Superior temporal gyrus (tissue), 1 donor: ENCODE measurements at regions not wholly inside any gene's neighbourhood (a gene's known extent, or its start where the extent isn't known, plus 50 kb on each side); places are given as distances from the start of the nearest gene placed in this dataset.

Source experiments
- DNase-seq: peaks from one replicate; pipeline ENCODE4 v3.0.0-alpha.2; 2016; ENCODE audit errors: extremely low spot score

DNA sequence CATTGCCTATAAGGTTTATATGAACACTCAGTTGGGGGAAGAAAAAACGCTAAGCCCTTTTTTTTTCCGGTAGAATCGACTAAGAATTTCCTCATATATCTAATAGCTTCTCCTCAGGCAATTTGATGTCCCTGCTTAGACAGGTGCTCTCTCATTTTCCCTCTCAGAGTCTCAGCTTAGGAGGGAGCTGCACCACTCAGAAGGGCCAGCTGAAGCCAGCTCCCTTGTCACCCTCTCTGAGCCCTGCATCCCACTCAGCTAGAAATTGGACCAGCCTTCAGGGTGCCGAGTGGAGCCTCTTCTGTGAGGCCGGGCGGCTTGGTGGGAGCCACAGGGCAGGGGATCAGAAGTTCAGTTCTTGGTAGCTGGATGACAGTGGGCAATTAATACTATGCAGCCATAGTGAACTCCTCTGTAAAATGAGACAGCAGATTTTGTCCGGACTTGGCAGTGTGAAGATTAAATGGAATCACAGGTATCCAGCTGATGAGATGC, 368.5 kb downstream of the MAFB start:
- no peak for DNase-seq

DNA sequence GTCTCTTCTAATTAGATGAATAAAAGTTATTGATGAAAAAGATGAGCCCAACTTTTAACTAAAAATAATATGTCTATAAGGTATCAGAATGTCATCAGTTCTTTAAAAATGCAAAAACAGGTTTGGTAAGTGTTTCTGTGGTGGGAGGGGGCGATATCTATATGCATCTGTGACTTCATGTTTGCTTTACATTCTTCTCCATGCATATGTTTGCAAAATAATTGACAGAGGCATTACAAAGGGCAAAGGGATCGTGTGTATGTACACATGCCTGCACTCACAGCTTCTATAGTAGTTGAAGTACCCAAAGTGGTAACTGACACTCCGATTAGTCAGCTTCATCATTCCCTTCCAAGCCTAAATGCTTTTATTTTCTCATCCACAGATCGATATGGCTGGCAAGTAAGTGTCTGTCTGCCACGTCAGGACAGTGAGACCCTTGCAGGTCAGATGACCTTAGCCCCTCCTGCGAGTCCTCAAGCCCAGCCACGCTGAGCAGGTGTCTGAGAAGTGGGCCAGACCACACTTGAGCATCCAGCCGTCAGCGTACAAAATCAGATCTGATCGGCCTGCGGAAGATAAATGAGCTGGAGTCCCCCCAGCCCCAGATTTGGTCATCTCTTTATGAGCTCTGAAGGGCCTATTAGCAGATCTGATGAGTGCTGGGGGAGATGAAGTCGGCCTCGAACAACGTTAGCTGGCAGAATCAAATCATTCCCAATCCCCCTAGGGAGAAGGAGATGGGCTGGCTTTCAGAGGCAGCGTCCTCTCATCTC, 369.1 kb downstream of the MAFB start:
- no peak for DNase-seq

DNA sequence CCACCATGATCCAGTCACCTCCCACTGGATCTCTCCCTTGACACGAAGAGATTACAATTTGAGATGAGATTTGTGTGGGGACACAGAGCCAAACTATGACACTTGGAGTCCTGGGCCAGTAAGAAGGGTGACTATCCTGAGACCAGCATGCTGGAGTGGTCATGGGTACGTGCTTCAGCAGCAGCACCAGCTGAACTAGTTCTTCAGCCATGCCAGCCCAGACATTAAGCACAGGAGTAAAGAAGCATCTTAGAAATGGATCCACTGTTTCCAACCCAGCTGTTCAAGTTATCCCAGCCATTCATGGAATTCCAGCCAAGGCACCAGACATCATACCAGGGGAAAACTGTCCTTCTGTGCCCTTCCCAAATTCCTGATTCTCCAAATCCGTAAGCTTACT, 370.0 kb downstream of the MAFB start:
- no peak for DNase-seq

DNA sequence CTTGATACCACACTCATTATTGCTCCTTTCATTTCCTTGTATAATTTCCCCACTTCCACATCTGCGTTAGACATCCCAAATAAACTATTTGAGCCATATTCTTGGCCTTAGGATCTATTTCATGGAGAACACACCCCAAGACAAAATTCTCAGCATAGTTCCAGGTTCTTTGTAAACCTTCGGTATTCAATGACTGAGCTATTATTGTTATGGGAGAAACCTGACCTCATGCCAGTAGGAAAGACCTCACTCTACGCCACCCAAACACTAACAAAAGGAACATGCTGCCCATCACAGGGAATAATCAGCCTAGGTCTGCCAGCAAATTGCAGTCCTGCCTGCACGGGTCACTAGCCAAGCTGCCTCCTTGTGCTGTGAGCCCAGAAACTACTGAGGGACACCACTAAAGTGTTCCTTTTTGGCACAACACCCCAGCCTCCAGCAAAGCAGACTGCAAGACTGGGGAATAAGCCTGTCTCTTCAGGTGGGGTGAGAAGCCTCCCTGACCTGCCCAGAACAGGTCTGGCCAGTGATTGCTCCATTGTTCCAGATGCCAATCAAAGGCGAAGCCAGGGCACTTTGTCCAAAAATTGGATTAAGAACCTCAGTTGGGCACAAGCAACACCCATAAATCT, 371.8 kb downstream of the MAFB start:
- DNase-seq = no peak

DNA sequence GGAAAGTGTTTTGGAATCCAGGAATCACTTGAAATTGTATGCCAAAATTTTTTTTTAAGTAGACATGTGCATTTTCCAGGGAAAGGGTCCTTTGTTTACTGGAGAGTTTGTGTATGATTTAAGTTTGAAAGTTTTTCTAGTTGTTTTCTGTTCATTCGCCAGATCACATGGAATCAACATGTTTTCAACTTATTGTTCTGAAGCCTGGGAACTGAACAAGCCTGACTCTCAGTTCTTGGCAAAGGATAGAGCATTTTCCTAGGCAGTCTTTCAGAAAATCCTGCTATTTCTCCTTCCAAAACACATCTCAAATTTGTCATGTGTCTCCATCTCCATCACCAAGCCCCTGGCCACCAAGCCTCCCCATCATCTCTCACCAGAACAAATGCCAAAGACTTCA, 374.8 kb downstream of the MAFB start:
- peak; percentile 25 for DNase-seq

DNA sequence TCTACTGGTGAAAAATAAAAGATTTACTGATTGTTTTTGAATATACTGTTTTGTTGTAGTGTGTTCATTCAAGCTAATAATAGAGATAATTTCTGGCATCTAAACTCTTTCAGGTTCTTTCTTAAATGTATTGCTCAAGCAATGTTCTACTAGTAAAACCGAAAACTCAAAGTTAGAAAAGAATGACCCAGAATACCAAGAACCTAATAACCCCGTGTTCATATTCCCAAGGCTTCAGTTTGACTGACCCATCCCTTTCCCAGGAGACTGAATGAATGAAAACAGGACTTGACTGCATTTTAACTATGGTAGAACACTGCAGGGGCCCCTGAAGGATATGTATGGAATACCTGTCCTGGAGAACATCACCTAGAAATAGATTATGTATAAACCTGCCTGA, 375.3 kb downstream of the MAFB start:
- no peak for DNase-seq

DNA sequence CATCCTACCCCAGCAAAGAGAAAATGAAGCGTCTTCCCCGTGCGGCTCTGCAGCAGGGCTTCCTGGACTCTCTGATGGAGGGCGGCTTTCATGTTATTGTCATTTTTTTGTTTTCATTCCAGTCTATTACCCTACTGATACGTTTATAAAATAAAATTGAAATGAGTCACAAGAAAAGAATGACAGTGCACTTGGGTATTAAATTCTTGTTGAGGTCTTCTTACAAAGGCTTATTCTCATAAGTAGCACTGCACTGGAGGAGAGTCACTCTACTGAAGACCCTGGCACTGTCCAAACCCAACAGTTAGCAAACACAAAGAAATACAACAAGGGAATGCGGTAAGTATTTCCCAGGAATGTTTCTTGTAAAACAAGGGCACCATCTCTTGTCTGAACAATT, 379.3 kb downstream of the MAFB start:
- no peak for DNase-seq

DNA sequence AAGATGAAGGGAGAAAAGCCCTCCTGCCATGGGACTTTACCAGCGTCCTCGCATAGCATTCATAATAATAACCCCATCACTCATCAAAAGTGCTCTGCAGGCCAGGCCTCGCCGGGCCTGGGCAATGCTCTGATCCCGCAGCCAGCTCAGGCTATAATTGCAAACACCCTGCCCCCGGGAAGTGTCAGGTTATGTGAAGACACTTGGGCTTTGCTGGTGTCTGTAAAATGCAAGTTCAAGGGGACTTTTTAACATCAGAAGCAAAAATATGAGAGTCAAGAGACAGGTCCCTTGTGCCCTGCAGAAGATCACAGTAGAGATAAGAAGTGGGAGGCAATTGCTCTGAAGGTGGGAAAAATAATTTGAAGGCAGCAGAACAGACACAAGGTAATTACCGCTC, 381.0 kb downstream of the MAFB start:
- no peak for DNase-seq

DNA sequence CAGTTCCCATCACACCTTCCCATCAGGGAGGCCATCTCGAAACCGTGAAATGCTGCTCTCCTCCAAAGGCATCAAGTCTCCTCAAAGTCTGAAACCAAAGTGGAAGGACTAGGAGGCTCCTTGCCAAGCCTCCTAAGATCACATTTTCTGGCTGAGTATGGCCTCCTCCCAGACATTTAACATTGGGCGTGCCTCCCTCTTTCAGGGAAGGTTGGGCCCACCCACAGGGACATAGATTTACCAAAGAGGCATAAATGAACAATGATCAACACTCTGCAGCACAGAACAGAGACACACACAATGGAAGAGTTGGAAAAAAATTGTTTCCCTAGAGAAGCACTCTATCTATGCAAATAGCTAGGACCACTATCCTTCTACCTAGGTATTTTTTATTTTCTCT, 381.8 kb downstream of the MAFB start:
- no peak for DNase-seq

DNA sequence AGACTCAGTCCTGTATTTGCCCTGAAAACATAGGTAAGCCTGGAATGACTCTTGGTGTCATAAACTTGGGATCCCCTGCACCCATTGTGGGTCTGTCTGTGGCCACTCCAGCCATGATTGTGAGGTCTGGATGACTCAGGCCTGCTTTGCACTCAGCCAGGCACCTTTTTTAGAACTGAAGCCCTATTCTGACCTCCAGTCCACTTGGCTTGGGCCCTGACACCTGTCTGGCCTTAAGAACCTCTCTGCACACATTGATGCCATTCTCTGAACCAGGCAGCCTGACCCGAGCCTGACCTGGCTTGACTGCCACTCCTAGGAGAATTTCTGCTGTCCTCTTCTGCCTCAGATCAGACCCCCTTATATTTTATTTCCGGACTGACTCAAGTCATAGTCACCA, 383.7 kb downstream of the MAFB start:
- no peak for DNase-seq

DNA sequence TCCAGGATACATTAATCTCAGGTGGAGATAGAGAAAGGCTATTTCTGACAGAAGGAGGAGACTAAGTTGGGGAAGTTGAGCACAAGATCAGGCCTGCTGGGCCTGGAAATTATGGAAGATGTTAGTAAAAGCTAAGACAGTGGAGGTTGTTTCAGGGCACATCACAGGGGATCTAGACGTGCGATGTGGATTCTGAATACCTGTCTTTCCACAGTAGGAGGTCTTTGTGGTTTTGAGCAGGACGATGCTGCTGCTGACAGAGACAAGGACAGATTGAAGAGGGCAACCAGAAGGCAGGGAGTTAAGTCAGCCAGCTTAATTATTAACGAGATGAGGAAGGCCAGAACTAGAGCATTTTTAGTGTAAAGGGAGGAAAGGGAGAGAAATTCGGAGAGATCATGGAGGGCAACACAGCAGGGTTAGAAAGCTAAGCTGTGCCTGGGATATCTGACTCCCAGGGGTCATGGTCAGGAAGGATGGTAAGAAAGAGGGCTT, 384.9 kb downstream of the MAFB start:
- DNase-seq = no peak

DNA sequence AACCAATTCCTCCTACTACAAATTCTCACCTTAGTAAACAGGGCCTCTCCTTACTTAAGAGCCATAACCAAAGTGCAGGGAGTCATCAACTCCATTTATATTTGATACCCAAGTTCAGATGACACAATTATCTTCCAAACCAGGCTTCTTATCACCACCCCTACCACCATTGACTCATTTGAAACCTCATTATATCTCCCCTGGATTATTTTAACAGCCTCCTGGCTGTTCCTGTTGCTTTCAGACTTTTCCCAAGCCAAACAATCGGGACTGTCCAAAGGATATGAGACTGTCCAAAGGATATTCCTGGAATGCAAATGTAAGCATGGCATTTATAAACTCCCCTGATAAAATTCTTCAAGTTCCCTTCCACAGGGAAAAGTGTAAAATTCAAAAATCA, 394.3 kb downstream of the MAFB start:
- DNase-seq = no peak

DNA sequence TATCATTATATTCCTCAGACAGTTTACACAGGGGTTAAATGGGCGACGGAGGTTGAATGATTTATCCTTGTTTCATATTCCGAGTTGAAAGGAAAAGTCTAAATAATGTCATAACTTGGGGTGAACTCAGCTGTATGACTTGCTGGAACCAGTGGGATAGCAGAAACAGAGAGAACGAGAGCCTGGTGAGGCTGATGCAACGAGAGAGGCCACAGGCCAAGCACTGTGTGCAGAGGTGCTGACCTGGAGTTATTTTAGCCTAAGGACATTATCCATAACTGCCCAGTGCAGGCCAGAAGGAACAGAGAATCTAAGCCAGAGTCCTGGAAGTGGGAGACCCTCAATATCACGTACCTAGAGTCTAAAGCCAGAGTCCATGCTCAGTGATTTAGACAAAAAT, 394.9 kb downstream of the MAFB start:
- no peak for DNase-seq

DNA sequence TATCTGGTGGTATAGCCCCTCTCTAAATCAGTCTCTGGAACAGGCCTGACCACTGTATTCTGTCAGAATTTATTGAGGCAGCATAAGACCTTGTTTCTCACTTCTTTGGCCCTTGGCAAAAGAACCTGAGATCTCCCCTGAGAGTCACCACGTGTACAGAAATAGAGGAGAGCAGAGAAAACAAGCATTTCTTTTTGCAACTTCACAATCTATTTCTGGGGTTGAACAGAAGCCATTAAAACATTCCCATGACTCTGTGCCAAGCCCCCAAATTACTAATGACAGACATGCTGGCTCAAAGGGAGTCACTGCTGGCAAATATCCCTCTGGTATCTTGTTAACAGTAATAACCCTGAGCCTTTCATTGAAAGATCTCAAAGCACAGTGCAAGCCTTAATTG, 395.3 kb downstream of the MAFB start:
- DNase-seq = no peak

DNA sequence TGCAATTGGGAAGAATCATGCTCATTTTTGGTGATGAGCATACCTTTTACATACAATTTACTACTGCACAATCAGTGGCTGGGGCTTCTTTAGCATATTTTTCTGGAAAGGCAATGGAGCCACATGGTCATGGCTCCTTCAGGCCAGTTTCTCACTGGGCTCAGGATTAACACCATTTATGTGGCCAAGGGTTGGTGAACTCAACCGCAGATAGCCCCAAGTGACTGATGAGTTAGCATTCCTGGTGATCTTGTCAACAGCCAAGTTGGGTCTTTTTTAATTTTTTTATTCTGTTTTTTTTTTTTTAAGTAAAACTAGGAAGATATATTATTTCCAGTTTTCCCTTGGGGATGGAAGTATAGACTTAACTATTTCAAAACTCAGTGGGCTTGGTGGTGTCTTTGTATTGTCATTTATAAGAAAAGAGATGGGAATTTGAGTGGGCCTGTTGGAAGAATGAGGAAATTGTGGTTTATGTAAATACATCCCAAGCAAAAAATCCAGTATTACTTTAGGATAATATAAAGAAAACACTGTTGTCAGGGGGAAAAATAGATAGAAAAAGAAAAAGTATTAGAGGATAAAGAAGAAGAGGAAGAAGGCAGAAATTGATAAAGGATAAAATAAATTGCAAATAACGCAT, 397.4 kb downstream of the MAFB start:
- DNase-seq = no peak

DNA sequence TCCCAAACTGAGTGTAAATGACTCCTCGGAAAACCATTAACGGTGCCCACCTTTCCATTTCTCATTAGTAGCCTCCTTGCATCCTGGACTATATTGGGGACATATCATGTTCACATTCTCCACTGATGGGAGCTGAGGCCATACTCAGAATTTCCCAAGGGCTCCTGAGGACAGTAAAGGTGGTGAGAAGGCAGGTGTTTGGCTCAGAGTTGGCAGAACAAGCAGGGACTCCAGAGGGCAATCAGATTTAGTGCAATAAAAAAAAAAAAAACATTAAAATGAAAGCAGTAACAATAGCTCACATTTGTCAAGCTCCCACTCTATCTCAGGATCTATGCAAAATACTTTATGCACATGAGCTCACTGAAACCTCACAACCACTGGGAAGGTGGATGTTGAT, 401.4 kb downstream of the MAFB start:
- no peak for DNase-seq

DNA sequence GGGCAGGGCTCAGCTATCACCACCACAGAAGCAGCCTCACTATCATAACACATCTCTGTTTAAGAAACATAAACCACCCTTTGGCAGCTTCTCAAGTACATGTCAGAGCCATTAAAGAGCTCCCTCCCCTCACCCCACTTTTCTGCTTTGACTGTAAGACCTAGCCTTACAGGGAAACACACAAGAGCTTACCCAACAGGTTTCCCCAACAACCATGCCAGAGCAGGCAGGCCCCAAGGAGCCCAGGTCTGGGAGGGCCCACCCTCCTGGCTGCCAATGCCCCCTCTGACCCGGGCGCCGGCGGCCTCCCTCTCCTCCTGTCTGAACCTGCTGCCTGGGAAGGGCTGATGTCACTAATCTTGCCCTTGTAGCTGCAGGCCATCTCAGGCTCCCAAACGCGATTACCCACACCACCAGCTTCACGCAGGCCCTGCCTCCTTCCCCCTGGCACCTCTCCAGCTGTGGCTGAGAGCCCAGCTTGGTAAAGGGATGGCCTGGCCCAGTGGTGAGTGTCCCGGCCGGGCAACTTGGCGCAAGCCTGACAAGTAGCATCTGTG, 402.0 kb downstream of the MAFB start:
- DNase-seq = no peak

DNA sequence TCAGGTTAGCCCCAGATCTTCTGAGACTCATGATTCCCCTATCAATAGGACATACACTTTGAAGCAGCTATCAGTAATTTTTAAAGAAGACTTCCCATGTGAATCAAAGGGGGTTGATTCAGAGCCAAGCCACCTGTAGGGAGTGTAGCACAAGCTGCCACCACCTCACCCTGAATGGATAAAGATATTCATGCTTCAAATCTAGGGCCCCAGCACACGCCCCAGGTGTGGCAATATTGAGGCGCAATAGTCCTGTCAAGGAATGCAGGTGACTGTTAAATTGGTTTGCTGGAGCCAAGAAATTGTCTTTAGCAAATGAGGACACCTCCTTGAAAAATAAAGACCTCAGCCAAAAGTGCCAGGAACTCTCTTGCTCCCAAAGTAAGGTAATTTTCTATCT, 404.4 kb downstream of the MAFB start:
- no peak for DNase-seq

DNA sequence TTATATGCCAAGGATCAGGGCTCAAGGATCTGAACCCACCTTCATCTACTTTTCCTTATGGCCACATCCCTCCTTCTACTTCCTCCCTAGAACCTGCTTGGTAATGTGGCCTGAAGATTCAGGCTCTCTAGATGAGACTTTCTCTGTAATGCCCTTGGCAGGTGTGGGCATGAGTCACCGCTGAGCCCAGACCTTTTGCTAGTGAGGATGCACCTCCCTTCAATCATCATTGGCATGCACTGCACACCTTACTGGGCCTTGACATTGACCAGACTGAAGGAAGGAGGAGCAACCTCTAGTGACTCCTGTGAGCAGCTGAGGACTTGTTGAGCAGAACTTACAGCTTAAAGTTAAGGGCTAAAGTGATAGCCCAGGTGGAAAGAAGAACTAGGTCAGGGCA, 405.3 kb downstream of the MAFB start:
- no peak for DNase-seq

DNA sequence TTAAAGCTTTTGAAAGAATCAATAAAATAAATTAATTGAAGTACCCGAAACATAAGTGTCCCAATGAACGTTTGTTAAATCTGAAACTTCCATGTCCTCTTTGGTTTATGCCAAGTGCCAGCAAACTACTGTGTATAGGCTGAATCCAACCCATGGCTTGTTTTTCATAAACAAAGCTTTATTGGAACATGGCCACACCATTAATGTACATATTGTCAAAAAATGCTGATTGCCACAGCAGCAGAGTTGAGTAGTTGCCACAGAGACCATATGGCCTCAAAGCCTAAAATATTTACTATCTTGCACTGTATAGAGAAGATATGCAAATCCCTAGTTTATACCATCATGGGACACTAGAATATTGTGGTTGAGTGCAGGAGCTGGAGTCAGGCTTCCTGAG, 406.1 kb downstream of the MAFB start:
- no peak for DNase-seq

DNA sequence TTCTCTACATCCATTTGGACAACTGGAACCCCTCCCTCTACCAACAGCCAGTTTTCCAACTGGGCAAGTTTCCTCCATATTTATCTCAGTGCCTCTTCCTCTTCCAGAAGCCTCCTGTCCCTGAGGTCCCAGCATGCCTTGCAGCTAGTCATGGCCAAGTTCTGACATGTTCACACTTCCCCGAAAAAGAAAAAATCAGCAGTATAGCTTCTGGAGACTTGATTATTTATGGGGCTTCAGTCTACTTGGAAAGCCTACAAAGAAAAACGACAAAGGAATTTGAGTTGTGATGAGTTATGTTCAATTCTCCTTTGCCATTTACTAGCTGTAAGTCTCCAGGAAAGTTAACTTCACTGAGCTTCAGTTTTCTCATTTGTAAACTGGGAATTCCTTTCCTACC, 406.5 kb downstream of the MAFB start:
- DNase-seq = no peak

DNA sequence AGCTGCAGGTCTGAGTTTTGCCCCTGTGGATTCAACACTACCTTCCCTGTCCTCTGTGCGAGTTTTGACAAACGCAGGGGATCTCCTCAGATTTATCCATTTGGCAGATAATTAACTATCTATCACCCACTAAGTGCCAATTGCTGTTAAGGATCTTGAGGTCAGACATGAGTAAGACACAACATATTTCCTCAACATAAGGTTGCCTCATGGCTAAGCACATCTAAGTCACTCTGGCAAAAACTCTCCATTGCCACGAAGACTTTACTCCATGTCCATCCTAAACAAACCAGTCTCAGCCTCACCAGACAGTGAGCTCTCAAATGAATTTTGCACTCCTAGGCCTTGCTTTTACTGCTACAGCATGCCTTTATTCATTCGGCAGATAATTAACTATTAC, 408.4 kb downstream of the MAFB start:
- no peak for DNase-seq

DNA sequence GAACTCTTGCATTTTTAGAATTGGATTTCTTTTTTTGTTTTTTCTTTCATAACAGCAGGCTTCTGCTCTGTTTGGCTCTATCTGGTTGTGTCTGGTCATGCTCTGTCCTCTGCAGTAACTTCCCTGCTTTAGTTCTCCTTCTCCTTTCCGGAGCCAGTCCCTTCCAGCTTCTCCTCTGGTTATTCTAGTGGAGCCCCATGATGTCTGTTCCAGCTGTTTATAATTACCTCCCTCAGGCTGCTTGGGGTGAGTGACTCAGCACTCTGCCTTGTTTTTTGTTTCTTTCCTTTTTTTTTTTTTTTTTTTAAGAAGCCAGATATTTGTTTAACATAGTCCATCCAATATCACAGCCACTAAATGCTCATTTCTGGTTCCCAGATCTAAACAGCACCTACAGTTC, 409.6 kb downstream of the MAFB start:
- DNase-seq = no peak
